ENCODE measurements at regions not wholly inside any gene's neighbourhood (a gene's known extent, or its start where the extent isn't known, plus 50 kb on each side); places are given as distances from the start of the nearest gene placed in this dataset.

- no peak for DNase-seq (ENCODE audit: low read depth, low spot score)
Observed at GRCh38 chr14:61625165-61625564, 70.1 kb upstream of the HIF1A start.

- DNase-seq (ENCODE audit: low read depth, low spot score): no peak
Observed at GRCh38 chr14:61627612-61628011, 67.7 kb upstream of the HIF1A start.

GRCh38 chr14:61628016-61628725 is 67.1 kb upstream of the HIF1A start:
- DNase-seq (ENCODE audit: low read depth, low spot score): no peak

- DNase-seq (ENCODE audit: low read depth, low spot score): no peak
Observed at GRCh38 chr14:61630399-61631044, 64.8 kb upstream of the HIF1A start.

GRCh38 chr14:61631045-61631687 is 64.1 kb upstream of the HIF1A start:
- DNase-seq (ENCODE audit: low read depth, low spot score): no peak

- no peak for DNase-seq (ENCODE audit: low read depth, low spot score)
Observed at GRCh38 chr14:61632401-61632800, 62.9 kb upstream of the HIF1A start.

- no peak for DNase-seq (ENCODE audit: low read depth, low spot score)
Observed at GRCh38 chr14:61632807-61633206, 62.5 kb upstream of the HIF1A start.

- DNase-seq (ENCODE audit: low read depth, low spot score): no peak
Observed at GRCh38 chr14:61636291-61636690, 59.0 kb upstream of the HIF1A start.

- no peak for DNase-seq (ENCODE audit: low read depth, low spot score)
Observed at GRCh38 chr14:61636779-61637178, 58.5 kb upstream of the HIF1A start.

- no peak for DNase-seq (ENCODE audit: low read depth, low spot score)
Observed at GRCh38 chr14:61638595-61639387, 56.5 kb upstream of the HIF1A start.

- no peak for DNase-seq (ENCODE audit: low read depth, low spot score)
Observed at GRCh38 chr14:61640158-61641136, 54.9 kb upstream of the HIF1A start.

- DNase-seq (ENCODE audit: low read depth, low spot score): no peak
Observed at GRCh38 chr14:61641914-61642613, 53.2 kb upstream of the HIF1A start.

- DNase-seq (ENCODE audit: low read depth, low spot score): no peak
Observed at GRCh38 chr14:61642614-61642982, 52.7 kb upstream of the HIF1A start.

GRCh38 chr14:61643555-61643954 is 51.8 kb upstream of the HIF1A start:
- DNase-seq (ENCODE audit: low read depth, low spot score): no peak

- no peak for DNase-seq (ENCODE audit: low read depth, low spot score)
Observed at GRCh38 chr14:61644175-61644574, 51.1 kb upstream of the HIF1A start.

- no peak for DNase-seq (ENCODE audit: low read depth, low spot score)
Observed at GRCh38 chr14:61644834-61645233, 50.5 kb upstream of the HIF1A start.

- DNase-seq (ENCODE audit: low read depth, low spot score): no peak
Observed at GRCh38 chr14:61645247-61645646, 50.1 kb upstream of the HIF1A start.

Measured in pulmonary artery endothelial cell (primary cell).